GM19043 (cell line): ENCODE measurements at regions not wholly inside any gene's neighbourhood (a gene's known extent, or its start where the extent isn't known, plus 50 kb on each side); places are given as distances from the start of the nearest gene placed in this dataset.
"Not testable (repeated sequence)": the region's sequence is repeated elsewhere in the genome, so short reads cannot be mapped to it uniquely, and the experiment has no call there.

ENCODE experiments used
- ATAC-seq: cut with Tn5 transposase; IDR thresholded peaks from one replicate; pipeline ENCODE4 v1.9.1; 2021; ENCODE audit warnings: low read depth; ENCODE audit not compliant: unreplicated experiment

DNA sequence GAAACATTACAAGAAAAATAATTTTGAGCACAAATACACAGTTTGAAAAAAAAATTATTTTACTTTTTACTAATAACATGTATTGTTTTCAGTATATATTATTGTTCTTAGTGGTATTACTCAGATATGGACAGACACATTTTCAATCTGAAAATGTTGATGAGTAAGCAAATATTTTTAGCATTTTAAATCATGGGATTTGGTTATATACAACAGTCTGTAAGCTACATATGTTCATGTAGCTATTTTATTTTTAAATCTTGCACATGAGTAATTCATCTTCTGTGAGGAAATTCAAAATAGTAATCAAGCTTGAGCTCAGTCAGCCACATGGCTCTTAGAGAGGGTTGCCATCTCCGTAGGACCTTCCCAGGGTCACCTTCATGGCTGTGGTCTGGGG, 471.9 kb downstream of the QKI start:
- no peak for ATAC-seq

DNA sequence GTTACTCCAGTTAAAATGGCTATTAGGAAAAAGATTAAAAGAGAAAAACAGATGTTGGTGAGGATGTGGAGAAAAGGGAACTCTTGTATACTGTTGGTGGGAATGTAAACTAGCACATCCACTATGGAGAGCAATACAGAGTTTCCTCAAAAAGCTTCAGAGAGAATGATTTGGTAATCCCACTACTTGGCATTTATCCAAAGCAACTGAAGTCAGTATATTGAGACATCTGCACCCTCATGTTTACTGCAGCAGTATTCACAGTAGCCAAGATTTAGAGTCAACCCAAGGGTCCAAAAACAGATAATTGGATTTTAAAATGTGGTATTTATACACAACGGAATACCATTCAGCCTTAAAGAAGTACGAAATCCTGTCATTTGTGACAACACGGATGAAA, 469.5 kb downstream of the QKI start:
- no peak for ATAC-seq

GRCh38 chr6:163878698-163879097, 464.2 kb downstream of the QKI start:
- ATAC-seq: no peak

DNA sequence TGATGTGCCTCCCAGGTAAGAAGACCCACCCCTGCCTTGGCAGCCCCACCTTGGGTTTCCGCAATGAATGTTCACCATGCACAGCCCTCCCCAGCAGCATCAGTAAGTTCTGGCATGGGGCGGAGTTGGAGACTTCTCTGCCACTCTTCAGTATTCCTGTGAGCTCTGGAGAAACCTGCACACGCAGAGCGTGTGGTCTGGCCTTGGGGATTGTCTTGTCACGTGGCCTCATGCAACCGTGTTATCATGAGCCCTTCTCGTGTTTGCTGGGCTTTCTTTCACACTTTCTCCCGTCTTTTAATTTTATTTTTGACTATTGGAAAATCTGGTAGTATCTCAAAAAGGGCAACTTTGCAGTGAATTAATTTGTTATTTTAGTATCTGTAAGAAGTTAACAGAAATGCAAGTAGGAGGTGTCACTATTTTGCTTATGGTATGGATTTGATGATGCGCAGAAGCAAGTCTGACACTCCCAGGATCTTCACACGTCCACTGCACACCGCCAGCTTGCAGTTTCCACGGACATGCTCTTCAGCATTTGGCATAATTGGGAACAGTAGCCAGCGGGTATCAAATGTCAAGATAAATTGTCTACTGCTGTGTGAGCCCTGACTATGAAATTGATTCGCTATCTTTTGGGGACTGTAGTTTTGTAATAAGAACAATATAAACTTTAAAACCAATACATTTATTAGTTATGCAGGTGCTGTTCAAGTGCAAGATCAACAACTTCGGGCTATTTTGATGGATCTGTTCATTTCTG, 463.5 kb downstream of the QKI start:
- ATAC-seq: no peak

GRCh38 chr6:163876391-163876790, 461.9 kb downstream of the QKI start:
- no peak for ATAC-seq

DNA sequence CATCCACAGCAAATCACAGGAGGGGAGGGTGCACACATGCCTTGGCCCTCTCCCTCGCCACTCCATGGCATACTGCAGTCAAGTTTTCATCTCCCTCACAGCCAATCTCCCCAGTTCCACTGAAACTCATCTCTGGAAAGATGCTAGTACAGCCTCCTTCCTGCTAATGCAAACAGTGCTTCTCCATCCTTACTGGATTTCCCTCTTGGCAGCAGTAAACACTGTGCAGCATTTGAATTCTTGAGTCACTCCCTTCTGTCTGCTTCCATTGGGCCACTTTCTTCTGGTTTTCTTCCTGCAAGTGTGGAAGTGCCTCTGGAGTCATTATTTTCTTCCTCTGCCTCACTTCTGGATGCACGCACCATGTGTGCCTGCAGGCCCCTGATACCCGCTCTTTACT, 460.3 kb downstream of the QKI start:
- no peak for ATAC-seq

GRCh38 chr6:163872335-163872734, 457.8 kb downstream of the QKI start:
- ATAC-seq: no peak

- ATAC-seq: no peak
Measured at GRCh38 chr6:163871616-163872015, 457.1 kb downstream of the QKI start.

DNA sequence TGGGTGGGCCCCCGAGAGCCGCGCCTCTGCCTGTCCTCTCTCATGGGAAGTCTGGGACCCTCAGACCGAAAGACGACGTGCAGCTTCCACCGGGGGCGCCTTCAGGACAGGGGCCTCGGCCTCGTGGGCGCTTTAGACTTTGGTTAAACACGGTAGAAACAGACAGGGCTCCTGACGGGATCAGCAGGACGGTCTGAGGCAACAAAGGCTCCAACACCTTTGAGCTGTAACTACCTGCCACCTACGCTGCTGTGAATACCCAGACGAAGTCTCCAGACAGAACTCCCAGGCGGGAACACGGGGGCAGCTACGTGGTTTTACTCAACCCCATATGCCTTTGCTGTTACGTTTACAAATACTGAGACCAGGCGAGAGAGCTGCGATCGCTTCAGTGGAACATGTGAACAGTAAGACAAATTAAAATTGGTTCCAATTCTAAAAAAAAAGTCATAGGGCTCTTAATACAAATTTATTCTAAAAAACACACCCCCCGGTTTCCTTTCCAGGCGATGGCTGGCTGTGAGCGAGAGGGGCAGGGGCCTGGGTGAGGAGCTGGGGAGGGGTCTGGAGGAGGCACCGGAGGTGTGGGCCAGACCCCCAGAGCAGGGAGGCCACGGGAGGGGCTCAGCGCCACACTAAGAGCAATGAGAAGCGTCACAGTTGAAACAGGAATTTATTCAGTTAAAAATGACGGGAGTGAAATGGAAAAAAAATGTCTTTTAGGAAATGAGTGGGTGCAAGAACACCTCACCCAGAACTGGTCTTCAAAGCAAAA, 453.2 kb downstream of the QKI start:
- ATAC-seq: no peak

- no peak for ATAC-seq
Measured at GRCh38 chr6:163866192-163866591, 451.7 kb downstream of the QKI start.

DNA sequence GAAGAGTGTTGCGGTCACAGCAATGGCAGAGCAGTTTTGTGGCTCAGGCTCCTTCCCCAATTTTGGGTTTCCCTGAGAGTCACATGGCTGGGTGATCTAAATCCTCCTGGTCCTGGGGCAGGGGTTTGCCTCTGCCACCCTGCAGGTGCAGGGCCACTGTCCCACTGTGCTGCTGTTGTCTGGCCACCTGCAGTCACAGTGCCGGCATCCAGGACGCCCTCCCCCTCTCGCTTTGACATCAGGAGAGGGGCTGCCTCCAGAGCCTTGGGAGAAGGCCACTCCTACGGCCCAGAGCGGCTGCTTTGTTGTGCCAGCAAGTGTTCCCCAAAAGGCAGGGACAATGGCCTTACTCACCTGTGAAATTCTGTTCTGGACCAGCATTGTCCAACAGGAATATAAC, 449.0 kb downstream of the QKI start:
- ATAC-seq: no peak

GRCh38 chr6:163862701-163863100, 448.2 kb downstream of the QKI start:
- ATAC-seq: no peak

- ATAC-seq: no peak
Measured at GRCh38 chr6:163861627-163862026, 447.1 kb downstream of the QKI start.

DNA sequence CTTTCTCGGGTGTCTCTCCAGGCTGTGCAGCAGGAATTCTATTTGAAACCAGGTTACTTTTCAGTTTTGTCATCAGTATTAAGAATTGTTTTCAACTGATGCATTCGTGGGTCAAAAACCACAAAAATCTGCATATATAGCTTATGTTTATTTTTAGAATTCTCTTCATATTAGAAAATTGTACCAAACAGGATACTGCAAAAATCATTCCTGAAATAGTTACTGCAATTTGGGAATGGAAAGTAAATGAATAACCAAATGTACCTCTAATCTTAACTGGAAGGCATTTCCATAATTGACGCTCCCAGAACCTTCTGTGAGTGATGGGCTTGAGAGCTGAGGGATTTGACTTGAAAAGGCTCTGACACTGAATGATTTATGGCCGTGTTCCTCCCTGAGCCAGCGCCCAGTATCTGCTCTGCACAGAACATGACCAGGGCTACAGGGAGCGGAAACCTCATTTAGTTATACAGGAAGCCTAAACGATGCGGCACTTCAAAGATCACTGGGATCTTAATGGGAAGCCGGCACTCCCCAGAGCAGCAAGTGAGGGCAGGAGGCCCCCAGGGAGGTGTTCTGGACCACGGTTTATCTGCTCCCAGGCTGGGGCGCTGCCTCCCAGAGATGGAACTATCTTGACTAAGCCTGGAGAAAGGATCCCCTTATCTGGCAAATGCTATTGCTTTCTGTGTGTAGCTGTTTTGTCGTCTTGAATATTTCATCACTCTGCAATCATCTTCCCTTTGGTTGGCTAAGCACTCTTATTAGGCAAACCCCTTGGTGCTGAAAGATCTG, 446.0 kb downstream of the QKI start:
- no peak for ATAC-seq

DNA sequence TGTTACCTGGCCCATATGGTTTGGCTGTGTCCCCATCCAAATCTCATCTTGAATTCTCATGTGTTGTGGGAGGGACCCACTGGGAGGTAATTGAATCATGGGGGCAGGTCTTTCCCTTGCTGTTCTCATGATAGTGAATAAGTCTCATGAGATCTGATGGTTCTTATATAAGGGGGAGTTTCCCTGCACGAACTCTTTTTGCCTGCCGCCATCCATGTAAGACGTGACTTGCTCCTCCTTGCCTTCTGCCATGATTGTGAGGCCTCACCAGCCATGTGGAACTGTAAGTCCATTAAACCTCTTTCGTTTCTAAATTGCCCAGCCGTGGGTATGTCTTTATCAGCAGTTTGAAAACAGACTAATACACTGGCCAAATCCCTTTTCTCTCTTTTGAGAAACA, 444.4 kb downstream of the QKI start:
- ATAC-seq: not testable (repeated sequence)

DNA sequence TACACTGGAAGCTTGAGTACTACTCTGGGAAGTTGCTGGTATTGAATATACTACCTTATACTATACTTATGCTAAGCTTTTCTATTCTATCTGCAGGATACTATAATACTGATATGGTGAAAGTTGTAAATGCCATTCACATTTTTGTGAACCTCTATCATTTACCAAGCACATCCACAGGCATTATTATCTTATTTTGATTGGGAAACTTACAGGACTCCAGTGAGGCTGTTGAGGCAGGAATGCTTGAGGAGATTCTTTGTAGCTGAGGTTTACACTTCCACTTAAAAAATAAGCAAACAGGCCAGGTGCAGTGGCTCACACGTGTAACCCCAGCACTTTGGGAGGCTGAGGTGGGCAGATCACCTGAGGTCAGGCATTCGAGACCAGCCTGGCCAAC, 442.9 kb downstream of the QKI start:
- no peak for ATAC-seq

DNA sequence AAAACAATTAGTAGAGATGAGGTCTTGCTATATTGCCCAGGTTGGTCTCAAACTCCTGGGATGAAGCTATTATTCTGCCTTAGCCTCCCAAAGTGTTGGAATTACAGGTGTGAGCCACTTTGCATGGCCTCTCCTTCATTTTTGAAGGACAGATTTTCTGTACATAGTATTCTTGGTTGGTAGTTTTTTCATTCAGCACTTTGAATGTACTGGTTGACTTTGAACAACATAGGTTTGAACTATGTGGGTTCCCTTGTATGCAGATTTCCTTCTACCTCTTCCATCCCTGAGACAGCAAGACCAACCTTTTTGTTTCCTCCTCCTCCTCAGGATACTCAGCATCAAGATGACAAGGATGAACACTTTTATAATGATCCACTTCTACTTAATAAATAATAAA, 436.4 kb downstream of the QKI start:
- ATAC-seq: no peak

- no peak for ATAC-seq
Measured at GRCh38 chr6:163844761-163845160, 430.2 kb downstream of the QKI start.

GRCh38 chr6:163844357-163844756, 429.8 kb downstream of the QKI start:
- ATAC-seq: no peak

- ATAC-seq: no peak
Measured at GRCh38 chr6:163843218-163843617, 428.7 kb downstream of the QKI start.

GRCh38 chr6:163842467-163842866, 427.9 kb downstream of the QKI start:
- no peak for ATAC-seq
